EH (cell line): ENCODE measurements at regions not wholly inside any gene's neighbourhood (a gene's known extent, or its start where the extent isn't known, plus 50 kb on each side); places are given as distances from the start of the nearest gene placed in this dataset.

ENCODE experiments used
- DNase-seq: peaks from one replicate; pipeline ENCODE4 v3.0.0-alpha.2; 2015; ENCODE audit warnings: low read depth

DNA sequence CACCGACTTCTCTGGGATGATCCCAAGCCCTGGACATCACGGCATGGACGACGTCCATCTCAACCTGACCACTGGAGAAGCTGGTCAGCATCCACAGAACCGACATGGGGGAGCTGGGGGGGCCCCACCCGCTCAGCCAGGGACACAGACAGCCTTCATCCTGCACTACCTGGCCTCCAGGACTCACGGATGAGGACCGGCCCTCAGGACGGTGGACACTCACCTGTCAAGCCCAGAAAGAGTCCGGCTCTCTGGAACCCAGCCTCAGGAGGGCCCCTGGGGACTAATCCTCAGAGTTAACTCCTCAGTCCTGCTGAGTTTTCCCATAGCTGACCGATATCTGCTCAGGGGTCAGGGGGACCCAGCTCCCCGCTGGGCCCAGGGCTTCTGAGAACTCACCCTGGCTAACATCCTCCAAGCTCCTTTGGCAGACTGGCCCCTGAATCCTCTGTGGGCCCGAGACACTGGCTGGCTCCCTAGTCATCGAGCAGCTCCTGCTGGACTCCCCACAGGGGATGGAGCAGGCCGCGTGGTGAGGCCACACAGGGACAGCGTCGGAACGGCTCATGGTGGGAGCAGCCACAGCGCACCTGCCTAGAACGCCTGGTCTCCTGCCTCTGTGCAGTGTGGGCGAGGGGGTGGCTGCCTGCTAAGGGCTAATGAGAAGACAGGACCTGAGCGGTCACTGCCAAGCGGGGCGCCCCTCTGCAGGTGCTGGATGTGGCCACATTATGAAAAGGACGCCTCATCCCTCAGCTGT is 649.2 kb downstream of the BRD1 start:
- DNase-seq: no peak

DNA sequence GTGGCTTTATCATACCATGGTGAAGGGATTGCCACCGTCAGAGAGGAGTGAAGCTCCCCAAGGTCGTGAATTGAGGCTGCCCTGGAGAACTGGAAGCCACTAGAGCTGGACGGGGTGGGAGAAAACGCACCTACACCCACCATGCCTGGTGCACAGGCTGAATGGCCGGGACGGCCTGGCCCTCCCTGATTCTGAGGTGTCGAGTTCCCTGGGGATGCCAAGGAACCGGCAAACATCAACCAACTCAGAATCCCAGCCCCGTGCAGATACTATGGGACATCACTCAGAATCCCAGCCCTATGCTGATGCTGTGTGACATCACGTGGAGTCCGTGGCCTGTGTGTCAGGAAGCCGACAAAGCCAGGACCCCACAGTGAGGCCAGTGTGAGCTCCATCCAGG is 650.0 kb downstream of the BRD1 start:
- DNase-seq: no peak

- DNase-seq: no peak
These were observed 650.7 kb downstream of the BRD1 start for GRCh38 chr22:49176956-49177355.

DNA sequence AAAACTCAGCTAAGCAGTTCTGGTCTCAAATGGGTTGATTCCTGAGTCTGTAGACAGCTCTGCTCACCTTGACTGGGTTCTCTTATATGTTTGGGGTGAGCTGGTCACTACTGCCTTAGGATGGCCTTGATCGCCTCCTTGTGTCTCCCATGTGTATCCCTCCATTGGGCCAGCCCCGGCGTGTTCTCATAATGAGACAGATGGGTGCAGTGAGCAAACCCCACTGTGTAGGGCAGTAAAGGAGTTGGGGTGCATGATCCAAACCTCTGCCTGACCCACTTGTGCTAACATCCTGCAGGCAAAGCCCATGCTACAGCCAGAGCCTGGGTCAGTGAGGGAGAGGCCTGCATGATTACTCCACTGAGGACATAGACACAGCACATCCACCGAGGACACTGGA is 657.6 kb downstream of the BRD1 start:
- no peak for DNase-seq

- DNase-seq: no peak
These were observed 658.5 kb downstream of the BRD1 start for GRCh38 chr22:49169074-49169744.

DNA sequence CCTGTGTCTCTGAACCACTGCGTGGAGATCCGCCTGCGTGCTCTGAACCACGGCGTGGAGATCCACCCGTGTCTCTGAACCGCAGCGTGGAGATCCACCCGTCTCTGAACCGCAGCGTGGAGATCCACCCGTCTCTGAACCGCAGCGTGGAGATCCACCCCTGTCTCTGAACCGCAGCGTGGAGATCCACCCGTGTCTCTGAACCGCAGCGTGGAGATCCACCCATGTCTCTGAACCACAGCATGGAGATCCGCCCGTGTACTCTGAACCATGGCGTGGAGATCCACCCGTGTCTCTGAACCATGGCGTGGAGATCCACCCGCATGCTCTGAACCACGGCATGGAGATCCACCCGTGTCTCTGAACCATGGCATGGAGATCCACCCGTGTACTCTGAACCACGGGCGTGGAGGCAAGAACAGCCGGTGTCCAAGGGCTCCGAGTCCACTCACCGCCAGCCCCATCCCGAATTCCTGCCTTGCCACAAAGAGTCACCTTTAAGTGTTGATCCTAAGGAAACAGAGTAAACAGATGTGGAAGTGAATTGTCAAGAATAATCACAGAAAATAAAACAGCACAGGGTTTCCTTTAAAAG is 659.4 kb downstream of the BRD1 start:
- DNase-seq: no peak

DNA sequence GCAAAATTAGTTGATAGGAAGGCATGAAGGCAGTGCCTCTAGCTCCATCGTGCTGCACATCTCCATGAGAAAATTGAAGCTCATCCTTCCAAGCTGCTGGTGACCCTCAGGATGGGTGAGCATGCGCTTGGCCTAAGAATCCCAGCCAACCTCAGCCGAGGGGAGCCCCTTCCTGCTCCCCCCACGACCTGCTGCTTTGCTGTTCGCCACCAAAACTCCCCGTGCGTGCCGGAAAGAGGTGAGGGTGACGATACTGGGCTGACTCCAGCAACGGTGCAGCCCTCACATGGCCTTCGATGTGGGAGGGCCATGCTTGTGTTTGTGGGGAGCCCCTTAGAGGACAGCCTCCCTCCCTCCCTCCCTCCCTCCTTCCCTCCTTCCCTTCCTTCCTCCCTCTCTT is 660.9 kb downstream of the BRD1 start:
- DNase-seq: no peak

DNA sequence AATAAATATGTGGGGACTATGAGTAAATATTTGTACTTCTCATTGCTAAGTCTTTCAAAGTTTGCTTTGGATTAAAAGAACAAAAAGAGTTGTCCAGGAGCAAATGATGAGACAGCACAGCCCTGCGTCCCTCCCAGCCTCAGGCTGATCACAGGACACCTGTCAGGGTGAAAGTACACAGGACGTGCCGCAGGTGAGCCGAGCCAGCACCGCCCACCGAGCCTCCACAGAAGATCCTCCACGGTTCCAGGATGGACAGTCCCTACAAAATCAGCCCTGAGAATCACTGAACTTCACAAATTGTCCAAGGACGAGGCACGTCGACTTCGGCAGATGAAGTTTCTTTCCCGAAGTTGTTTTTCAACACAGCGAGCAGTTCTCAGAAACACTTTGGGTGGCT is 661.5 kb downstream of the BRD1 start:
- no peak for DNase-seq

GRCh38 chr22:49164773-49165320 is 662.8 kb downstream of the BRD1 start:
- no peak for DNase-seq

GRCh38 chr22:49163960-49164690 is 663.5 kb downstream of the BRD1 start:
- no peak for DNase-seq

DNA sequence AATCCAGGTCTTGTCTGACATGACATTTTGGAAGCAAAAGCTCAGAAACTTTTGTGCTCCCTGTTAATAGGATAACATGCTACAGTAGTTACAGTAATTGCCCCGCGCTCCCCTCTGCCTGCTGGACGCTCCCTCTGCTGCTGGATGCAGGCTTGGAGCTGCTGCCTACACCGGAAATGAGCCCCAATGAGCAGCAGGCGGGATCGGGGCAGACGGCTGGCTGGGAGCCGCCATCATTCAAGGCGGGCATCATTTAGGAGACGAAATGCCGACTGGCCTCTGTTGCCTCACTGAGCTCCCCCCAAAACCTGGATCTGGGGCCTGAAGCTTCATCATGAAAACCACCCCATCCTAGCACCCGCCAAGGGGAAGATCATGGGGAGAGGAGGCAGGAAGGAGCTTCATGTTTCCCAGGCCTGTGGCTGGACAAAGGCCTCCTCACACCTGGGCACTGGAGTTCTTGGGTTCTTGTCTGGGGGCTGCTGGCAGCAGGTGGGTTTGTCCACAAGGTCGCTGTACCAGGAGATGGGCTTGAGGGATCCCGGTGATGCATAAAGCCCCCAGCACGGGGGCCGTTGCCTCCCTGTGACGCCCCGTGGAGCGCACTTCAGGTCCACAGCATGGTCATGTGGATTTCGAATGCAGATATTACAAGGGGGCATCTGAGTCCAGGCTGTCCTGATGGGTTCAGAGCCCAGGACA is 664.3 kb downstream of the BRD1 start:
- no peak for DNase-seq

GRCh38 chr22:49162841-49163240 is 664.8 kb downstream of the BRD1 start:
- no peak for DNase-seq

DNA sequence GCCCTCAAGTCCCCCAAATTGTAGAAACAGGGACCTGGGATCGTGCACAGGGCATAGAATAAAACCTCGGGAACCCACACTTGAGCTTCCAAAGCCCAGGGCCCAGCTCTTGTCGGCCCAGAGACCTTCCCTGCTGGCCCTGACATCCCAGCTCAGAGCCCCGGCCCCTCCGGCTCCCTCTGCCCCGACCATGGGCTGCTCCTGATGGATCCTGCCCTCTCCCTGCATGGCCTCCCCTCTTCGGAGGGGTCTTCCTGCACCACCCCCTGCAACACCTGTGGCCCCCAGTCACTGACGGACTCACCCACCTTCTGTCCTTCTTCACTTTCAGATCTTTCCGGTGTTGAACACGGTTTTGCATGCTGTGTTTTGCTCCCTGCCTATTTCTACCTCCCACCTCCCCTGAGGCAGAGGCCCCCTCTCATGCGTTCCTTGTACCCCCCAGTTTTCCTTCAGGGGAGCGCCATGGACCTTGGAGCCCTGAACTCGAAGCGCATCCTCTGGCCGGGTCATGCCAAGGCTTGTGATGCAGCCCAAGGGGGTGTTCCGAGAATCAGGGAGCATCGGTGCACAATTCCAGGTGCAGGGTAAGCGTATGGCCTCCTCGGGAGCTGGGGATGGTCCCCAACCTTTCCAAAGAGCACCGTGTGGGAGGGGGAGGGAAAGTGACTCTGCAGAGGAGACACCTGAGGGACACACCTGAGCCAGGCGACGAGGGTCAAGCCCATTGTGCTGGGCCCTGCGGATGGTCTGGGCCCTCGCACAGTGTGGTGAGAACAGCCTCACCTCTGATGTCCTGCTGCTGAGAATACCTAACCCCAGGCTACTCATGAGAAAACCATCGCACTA is 666.4 kb downstream of the BRD1 start:
- DNase-seq: no peak

GRCh38 chr22:49160261-49161001 is 667.2 kb downstream of the BRD1 start:
- no peak for DNase-seq

- DNase-seq: no peak
These were observed 668.0 kb downstream of the BRD1 start for GRCh38 chr22:49159711-49160110.

- DNase-seq: no peak
These were observed 668.7 kb downstream of the BRD1 start for GRCh38 chr22:49158741-49159564.

GRCh38 chr22:49157529-49158339 is 669.9 kb downstream of the BRD1 start:
- DNase-seq: no peak

DNA sequence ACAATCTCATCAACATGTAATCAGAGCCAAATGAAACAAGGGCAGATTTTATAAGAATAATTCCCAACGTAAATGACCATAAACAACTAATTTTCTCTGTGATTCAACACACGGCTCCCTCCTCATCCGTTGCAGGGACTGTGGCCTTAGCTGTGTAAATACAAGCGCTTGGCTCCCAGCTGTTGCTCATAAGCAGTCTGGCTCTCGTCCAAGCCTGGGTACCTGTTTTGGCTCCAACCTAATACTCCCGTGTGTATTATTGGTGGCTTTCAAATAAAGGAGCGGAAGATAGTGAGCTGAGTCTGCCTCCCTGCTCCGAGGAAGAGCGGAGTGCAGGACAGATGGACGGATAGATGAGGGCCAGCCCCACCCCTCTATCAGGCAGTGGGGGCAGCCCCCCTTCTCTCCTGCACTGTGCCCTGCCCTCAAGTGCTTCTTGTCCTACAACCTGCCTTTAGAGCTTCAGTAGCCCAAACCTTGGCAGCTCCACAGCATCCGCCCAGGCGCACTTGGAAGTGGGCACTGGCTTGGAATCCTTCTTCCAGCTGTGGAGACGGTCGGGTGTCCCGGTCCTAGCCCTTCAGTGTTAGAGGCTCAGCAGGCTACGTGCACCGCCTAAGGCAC is 670.9 kb downstream of the BRD1 start:
- no peak for DNase-seq
